ENCODE measurements at regions not wholly inside any gene's neighbourhood (a gene's known extent, or its start where the extent isn't known, plus 50 kb on each side); places are given as distances from the start of the nearest gene placed in this dataset.

DNA sequence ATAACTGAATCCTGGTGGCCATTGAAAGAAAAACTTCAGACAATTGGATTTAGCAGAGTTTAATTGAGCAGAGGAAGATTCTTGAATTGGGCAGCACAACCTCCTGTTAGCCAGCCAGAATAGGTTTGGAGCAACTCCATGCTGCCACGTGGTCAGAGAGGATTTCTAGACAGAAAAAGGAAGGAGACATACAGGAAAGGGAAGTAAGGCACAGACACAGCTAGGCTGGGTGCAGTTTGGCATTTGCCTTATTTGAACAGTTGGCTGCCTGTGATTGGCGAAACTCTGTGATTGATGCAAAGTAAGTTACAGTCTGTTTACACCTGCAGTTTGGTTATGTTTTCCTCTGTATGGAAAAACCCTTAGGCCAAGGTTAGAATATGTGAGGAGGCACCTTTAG, 85.8 kb upstream of the SPATA13 start:
- peak in 1 of 2 donors; percentile 35 for TF ChIP-seq RAD21 (IDR thresholded peaks at IDR 0.05)
- TF ChIP-seq, protein P1, sequence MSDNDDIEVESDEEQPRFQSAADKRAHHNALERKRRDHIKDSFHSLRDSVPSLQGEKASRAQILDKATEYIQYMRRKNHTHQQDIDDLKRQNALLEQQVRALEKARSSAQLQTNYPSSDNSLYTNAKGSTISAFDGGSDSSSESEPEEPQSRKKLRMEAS (IDR thresholded peaks at IDR 0.05): peak; percentile 25
